HG02763 (cell line): ENCODE measurements at regions not wholly inside any gene's neighbourhood (a gene's known extent, or its start where the extent isn't known, plus 50 kb on each side); places are given as distances from the start of the nearest gene placed in this dataset.
A peak's percentile ranks its signal among the peaks of the same experiment; 100 is the strongest.

Experiments used
- ATAC-seq: cut with Tn5 transposase; IDR thresholded peaks from one replicate; pipeline ENCODE4 v1.9.1; 2021; ENCODE audit warnings: mild to moderate bottlenecking, moderate library complexity; ENCODE audit not compliant: unreplicated experiment

DNA sequence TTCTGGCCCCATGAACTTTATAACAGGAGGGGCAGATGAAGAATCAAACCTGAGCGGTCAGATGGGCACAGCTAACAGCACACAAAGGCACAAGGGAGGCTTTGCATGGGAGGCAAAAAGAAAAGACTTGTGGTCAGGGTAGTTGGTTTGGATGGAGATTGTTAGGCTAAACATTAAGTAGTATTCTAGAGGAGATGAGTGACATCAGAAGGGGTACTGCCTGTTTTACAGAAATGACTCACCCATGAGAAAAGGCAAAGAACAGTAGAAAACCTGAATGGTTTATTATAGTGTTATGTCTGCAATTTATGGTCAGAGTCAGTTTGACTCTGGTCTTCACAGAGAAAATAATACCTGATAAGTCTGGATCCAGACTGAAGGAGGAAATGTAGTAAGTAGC lies 129.8 kb upstream of the KIRREL3 start:
- ATAC-seq: no peak

DNA sequence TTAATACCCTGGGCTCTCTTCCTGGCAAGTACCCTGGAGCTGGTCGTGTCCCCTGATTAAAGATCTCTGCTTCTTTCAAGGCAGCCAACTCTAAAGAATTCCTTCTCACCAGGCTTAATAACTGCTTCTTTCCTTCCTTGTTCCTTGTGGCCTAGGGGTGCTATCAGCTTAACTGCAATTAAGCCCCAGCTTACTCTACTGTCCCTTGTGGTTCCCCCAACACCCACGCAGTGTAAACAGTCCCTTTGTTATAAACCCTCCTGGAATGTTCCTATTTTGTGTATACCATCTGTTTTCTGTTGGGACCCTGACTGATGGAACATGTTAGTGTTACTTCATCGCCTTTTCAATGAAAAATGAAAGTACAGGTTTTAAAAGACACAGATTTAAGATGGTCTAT lies 126.4 kb upstream of the KIRREL3 start:
- ATAC-seq: no peak

DNA sequence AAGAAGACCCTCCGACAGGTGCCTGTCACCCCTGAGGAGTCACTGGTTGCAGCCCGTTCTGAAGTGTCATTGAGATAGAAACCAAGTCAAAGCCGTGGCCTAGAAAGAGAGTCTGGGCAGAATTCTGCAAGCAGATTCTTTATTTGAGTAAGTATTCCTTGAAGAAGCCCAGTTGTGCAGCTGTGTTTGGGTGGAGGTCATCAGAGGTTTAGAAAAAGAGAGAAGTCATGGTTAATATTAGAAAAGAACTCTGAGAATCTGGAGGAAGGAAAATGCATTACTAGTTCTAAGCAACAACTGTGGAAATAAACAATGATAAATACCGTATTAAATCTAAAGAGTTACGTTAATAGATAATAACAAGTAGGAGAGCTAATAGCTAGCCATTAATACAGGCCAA lies 118.8 kb upstream of the KIRREL3 start:
- ATAC-seq: no peak

DNA sequence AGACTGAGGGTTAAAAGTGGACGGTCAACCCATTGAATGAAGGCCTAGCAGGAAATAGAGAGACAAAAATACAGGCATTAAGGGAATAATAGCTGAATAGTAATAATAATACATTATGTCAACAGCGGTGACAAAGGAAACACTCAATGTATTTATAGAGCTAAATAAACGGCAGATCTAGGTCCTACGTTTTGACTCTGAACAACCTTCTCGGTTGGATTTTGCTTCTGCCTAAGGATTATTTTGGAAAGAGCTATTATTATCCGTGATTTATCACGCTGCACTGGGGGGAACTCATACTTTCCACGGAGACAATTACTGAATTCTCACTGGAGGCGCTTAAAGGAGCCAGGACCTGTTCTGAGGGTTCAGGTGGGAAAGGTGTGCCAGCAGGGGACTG lies 118.2 kb upstream of the KIRREL3 start:
- no peak for ATAC-seq

DNA sequence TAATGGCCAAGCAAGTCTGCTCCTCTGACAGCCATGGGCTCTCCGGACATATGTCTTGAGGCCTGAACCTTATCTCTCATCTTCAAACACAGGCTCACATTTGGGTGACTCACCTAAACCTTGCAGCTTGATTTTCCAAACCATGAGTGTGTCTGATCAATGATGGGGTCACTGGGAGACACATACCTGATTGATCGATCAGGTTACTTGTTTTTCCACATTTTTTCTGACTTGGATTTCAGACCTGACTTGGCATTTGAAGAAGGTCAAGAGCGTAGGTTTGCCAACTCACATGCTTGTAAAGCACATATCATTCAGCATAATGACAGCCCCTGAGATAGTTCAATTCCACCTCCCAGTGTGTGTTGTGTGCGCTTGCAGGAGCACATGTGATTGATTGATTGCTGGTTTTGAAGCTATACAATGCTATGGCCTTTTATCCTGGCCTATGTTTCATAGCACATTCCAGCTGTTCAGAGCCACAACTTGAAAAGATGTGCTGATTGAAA lies 116.7 kb upstream of the KIRREL3 start:
- no peak for ATAC-seq

DNA sequence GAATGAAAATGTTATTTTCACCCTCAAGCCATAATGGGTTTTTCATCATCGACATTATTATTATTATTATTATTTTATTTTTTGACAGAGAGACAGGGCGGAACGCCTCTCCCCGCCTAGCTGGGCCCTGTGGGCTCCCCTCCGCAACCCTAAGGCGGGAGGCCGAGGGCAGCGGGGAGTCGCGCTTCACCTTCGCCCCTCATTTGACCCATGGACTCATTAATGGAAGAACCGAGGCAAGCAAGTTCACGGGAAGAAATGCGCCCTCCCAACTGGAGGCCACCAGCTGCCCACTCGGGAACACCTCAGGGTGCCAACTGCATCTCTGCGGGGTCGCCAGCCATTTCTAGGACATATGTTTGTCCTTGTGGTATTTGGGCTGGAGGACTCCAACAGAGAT lies 115.3 kb upstream of the KIRREL3 start:
- ATAC-seq: no peak

DNA sequence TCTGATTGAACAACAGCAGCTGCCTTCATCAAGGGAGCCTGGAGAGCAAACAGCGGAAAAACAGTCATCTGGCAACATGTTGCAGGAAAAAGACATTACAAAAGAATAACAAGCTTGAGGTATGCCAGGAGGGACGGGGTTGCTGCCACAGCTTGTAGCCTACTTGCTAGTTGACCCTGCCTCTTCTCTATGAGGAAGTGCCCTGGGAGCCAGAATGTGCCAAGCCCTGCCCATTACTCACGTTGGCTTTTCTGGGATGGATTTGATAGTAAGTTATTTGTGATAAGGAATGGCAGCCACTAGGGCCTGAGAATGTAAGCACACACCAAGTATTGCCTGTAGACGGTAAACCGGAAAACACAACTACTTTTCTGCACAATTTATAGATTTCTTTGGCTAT lies 113.5 kb upstream of the KIRREL3 start:
- ATAC-seq: no peak

DNA sequence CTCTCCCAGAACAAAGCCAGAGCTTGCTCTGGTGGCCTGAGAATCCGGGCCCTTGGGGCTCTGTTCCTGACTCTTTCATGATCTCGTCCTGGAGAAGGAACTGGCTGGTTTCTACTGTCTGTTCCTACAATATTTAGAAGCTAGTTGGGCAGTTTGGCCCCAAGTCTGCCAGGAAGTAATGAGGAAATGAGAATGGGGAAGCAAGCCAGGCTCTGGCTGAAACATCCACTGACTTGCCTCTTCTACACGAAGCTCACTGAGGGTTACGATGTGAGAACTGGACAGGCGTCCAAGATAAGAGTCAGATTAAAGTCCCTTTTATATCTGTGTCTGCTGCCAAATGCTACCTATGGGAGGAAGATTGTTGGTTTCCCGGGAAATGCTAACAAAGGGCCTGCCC lies 110.0 kb upstream of the KIRREL3 start:
- ATAC-seq: no peak

DNA sequence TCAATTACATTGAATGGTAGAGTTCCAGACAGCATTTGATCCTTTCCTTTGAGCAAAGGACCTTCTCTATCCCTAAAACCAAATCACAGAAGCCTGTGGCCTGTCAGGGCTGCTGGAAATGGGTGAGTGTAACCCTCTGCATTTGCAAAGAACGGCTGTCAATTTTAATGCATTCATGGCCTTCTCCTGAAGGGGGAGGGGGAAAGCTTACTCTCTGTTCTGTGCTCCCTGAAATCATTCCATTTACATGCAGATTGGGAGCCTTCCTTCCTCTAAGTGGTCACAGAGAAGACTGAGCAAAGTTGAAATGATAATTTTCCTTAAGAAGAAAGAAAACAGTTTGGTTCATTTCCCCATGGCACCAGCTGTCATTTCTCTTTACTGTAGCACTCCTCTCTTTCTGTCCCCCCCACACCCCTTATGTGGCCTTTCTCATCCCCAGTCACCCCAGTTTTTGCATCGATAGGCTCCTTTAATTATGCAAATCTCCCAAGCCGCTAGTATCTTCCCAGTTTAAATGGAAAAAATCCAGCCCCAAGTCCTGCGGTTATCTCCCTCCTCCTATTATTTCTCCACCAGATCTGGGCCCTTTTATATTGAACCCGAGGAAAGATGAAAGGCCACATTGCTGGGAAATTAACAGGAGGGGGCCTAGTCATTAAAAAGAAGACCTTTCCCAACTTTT lies 109.4 kb upstream of the KIRREL3 start:
- ATAC-seq: no peak

DNA sequence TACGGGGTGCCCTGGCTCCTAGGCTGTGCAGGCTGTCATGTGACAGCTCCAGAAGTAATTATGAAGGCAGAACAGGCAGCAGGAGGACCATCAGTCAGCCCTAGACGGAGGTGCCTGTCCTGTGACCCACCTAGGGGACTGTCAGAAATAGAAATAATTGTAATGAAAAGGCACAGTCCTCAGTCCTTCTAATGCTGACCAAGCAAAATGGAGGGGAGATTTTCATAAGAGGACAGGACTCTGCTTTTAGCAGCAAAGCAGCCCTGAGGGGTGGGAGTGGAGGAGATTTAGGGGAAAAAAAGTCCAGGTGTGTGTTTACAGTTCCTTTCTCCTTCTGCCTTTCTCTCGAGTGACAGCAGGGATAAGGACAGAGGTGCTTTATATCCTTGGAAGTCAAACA lies 108.3 kb upstream of the KIRREL3 start:
- ATAC-seq: no peak

DNA sequence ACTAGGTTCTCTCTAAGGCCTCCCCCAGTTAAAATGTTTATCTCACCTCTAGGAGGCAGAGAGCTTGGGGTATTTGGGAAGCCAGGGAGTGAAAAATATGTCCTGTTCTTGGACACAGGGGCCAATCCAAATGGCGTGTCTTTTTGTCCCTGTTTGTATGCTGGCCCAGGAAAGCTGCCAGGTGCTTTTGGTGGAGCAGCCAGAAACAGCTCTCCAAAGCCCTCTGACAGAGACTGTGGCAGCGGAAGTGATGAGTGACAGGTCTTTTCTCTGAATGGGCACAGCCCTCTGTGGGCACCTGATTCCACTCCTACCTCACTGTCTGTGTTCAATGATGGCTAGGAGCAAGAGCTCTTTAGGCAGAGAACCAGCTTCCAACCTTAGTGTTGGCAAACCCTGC lies 106.4 kb upstream of the KIRREL3 start:
- ATAC-seq: no peak

DNA sequence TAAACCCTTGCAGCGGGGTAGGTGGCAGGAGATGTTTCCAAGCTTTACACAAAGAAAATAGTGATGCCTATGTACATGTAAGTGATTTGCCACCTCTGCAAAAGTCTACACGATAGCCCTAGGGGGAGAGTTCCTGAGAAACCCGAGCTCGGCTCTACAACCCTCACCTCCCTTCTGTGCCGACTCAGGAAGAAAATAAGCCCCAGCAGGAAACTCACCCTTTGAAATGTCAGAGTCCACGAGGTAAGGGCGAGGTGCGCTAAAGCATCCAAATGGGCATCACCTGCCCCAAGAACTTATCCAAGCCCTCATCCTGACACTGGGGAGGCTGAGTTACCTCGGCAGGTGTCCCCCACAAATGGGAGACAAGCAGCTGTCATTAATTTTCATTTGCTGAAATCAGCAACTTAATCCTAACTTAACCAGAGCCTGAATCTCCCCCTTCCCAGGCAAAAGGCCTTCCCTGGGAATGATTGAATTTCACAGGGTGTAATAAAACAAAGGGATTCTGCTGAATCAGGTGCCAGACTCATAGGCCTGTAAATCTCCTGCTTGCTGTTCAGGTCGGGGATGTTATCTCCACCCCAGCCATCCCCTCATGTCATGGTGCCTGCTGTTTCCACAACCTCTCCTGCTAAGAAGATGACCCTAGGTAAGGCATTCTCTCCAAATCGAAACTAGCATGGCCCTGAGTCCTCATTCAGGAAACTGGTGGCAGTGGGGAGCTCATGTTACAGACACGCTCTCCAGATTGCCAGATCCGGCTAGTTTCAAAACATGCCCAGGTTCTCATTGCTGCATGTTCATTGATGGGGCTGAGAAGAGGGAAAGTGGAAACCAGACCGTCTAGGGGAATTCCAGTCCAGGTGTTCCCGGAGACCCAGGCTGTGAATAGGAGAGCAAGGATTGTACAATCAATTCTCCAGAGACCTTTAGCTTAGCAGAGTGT lies 105.3 kb upstream of the KIRREL3 start:
- ATAC-seq: no peak

DNA sequence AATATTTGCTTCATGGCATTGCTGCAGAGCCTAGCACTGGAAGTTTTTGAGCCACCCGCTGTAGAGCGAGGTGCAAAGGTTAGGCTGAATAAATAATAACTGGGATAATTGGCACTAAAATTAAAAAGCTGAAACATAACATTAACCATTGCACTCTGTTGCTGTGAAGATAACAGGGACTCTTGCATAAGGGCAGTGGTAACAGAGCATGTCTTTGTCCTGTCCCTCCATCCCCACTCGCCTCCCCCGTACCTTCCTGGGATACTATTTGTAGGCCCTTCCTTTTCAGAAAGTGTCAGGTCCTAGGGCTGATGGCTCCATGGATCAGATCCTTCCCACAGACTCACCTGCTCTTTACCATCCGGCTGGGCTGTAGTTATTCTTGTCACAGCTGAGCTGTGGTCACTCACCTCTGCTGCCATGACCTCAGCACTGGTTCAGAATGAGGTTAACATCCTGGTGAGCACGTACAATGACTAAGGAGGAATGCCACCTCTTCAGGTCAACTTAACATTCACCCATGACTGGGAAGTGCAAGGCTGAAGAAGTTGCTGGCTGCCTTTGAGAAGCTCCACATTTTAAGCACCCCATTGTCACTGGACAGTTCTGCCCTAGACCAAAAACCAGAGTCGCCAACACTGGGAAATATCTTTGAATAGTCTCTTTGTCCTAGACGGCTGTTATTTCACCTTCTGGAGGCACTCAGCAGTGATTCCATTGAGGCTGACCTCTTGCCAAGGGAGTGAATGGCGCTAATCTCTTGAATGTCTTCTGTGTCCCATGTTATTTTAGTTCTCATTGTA lies 103.2 kb upstream of the KIRREL3 start:
- no peak for ATAC-seq

DNA sequence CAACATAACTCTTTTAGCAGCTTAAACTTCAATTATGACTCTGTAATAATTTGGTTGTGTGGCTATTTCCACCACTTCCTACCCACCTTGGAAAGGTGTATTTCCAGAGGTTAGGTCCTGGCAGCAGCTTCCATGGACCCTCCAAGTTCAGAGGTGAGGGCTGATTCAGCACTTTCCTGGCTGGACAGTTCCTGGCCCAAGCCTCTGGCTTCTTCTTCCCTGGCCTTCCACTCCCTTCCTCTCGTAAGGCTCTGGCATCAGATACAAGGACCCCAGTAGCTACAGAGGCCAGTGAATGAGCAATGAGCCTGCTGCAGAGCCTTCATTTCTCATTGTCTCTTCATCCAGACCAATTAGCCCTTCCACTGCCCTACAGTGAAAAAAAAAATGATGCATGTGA lies 98.1 kb upstream of the KIRREL3 start:
- ATAC-seq: no peak

DNA sequence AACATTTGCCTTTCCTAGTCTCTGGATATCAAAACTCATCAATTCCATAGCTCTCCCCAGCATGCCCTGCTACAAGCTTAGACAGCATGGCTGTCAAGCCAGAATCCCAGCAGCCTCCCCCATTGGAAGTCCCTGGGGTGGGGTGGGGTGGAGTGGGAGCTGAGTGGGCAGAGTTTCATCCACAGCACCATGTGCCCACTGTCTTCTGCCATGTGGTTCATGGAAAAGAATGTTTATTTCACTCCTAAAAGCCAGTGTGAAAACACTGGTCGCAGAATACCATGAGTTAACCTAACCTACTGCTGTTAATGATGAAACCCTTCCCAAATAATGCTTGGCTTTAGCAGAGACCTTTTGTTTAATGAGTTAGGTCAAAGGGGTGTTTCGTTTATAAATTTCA lies 80.2 kb upstream of the KIRREL3 start:
- no peak for ATAC-seq

DNA sequence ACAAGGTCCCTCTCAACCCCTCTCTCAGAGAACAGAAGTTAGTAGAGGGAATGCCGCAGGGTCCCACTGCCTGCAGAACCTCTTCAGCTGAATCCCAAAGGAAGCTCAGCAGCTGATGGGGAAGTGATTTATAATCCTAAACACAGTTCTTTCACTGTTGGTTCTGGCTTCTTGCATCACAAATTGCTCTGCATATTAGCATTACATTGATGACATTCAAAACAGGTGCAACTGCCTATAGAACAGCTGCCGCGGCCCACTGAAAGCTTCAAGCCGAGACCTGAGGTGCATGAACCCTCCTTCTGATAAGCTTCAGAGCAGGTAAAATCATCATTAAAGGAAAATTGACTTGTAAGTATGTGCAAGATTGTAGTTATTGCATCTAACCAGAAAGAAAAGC lies 75.2 kb upstream of the KIRREL3 start:
- ATAC-seq: no peak

DNA sequence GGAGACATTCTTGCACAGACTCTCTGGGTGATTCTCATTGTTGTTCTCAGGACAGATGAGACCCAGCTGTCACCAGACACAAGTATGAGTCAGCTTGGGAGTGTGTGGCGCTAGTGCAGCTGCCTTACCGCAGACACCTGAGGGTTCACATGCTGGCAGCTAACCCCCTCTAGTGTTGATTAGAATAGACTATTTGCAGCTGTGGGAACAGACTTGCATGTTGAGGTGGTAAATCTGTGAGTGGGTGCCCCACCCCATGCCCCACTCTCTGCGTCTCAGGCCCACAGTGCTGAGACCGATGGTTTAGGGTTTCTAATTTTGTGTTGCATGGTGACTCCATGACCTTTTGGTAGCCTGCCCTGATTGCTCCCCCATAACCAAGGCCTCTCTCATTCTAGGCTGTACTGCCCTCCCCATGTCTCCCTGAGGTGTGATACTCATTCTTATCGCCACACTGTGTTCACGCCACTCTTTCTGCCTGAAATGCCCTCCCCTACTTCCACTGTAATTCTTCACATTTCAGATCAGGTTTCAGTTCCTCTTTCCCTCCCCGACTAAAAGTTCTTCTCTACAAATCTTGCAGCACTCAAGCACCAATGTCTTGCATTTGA lies 73.7 kb upstream of the KIRREL3 start:
- ATAC-seq: peak; percentile 96

DNA sequence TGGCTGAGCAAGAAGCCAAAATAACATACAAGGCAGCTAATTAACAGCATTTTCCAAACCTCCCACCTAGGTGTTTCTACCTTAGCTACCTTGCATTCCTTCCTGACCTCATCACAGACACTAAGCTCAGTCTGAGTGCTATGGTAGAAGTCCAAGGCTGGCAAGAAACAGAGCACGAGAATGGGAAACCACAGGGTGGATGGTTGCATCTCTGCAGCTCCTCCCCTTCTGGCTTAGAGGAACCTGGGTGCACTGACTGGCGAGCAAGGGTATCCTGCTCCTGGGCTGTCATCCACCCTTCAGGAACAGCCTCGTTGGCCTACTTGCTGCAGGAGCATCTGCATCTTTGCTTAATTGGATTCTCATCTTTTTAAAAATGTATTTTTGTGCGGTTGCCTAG lies 73.1 kb upstream of the KIRREL3 start:
- ATAC-seq: no peak

DNA sequence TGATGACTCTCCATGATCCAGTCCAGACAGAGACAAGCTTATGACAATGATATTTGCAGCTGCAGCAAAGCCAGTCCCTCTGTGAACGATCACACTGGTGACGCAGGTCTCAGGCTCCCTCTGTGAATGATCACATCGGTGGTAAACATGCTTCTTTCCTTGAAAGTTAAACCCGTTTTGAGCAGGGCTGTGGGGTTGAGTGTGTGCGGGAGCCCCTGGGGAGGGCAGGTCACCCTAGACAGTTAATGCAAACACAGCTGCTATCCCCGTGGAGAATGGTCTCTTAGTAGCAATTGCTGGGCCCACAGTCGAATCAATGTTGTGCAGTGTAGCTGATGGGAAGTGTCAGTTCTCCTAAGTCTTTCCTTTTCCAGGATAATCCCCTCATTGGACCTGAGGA lies 71.0 kb upstream of the KIRREL3 start:
- no peak for ATAC-seq

DNA sequence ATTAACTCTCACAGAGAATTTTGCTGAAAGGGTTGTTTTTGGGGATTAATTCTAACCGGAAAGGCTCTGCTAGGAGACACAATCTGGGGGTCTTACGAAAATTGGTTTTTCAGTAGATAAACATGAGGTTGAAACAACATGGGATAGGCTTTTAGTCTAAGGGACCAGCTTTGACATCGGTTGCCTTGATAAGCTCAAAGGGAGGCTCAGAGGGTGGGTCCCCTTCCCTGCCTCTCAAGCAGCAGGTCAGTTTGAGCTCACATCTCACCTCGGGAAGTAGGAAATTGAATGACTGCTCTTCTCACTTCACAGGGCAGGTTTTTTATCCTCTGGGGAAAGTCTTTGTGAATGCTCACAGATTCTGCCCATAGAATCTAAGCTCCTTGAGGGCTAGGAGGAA lies 70.2 kb upstream of the KIRREL3 start:
- ATAC-seq: no peak
